ENCODE measurements at regions not wholly inside any gene's neighbourhood (a gene's known extent, or its start where the extent isn't known, plus 50 kb on each side); places are given as distances from the start of the nearest gene placed in this dataset.

DNA sequence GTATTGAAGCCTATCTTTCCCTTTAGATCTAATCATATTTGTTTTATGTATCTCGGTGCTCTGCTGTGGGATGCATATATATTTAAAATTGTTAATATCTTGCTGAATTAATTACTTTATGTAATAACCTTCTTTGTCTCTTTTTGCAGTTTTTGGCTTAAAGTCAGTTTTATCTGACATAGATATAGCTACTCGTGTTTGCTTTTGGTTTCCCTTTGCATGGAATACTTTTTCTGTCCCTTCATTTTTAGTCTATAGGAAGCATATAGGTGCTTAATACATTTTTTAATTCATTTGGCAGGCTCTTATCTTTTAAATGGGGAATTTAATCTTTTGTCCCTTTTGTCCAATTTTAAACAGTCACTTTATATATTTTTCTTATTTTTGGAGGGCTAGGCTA lies 360.6 kb upstream of the PRR16 start:
- DNase-seq (no peak), ATAC-seq (no peak)
- Histone ChIP-seq H3K4me3 (no peak overlapping the region), H3K9me3 (no peaks in the 10 kb centered on the region), H3K36me3 (no peaks in the 10 kb centered on the region), H3K4me1 (no peaks in the 10 kb centered on the region), H3K27ac (no peak overlapping the region), H3K27me3 (no peaks in the 10 kb centered on the region)
- TF ChIP-seq, protein P1, sequence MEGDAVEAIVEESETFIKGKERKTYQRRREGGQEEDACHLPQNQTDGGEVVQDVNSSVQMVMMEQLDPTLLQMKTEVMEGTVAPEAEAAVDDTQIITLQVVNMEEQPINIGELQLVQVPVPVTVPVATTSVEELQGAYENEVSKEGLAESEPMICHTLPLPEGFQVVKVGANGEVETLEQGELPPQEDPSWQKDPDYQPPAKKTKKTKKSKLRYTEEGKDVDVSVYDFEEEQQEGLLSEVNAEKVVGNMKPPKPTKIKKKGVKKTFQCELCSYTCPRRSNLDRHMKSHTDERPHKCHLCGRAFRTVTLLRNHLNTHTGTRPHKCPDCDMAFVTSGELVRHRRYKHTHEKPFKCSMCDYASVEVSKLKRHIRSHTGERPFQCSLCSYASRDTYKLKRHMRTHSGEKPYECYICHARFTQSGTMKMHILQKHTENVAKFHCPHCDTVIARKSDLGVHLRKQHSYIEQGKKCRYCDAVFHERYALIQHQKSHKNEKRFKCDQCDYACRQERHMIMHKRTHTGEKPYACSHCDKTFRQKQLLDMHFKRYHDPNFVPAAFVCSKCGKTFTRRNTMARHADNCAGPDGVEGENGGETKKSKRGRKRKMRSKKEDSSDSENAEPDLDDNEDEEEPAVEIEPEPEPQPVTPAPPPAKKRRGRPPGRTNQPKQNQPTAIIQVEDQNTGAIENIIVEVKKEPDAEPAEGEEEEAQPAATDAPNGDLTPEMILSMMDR (IDR thresholded peaks at IDR 0.05), result no peak
- no peak for TF ChIP-seq POLR2A (IDR thresholded peaks at IDR 0.05)
- 52% methylated on average over 2 of the region's 2 CpGs for WGBS (ENCODE audit: insufficient coverage, low coverage, low lambda C conversion rate, missing lambda C conversion rate)
- intact Hi-C loops (cut with DNase I), result no loop called here

DNA sequence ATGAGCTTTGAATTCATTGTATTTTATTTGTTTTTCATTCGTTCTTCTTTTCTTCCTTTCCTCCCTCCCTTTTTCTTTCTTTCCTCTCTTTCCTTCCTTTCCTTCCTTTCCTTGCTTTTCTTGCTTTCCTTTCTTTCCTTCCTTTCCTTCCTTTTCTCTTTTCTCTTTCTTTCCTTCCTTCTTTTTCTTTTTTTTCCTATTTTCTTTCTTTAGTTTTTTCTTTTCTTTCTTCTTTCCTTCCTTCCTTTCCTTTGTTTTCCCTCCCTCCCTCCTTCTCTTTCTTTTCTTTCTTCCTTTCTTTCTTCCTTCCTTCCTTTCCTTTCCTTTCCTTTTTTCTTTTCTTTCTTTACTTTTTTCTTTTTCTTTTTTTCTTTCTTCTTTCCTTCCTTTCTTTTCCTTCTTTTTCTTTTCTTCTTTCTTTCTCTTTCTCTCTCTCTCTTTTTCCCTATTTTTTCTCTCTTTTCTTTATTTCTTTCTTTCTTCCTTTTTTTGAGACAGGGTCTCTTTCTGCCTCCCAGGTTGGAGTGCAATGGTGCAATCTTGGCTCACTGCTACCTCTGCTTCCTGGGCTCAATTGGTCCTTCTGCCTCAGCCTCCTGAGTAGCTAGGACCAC lies 357.1 kb upstream of the PRR16 start:
- ATAC-seq (no peak), DNase-seq (no peak)
- no peak overlapping the region for H3K4me3 ChIP-seq
- H3K27ac ChIP-seq, result no peak overlapping the region
- WGBS (ENCODE audit: insufficient coverage, low coverage, low lambda C conversion rate, missing lambda C conversion rate), result 46% methylated on average over 1 of the region's 1 CpG
- H3K9me3 ChIP-seq, result no peaks in the 10 kb centered on the region
- peaks cover 0 to 6% (median 0%) of the 10 kb centered on the region in 4 donors for H3K4me1 ChIP-seq
- no peaks in the 10 kb centered on the region for H3K36me3 ChIP-seq
- intact Hi-C loops (cut with DNase I), result no loop called here
- no peaks in the 10 kb centered on the region for H3K27me3 ChIP-seq
- TF ChIP-seq, protein P1 (IDR thresholded peaks at IDR 0.05), result no peak
- no peak for TF ChIP-seq POLR2A (IDR thresholded peaks at IDR 0.05)

DNA sequence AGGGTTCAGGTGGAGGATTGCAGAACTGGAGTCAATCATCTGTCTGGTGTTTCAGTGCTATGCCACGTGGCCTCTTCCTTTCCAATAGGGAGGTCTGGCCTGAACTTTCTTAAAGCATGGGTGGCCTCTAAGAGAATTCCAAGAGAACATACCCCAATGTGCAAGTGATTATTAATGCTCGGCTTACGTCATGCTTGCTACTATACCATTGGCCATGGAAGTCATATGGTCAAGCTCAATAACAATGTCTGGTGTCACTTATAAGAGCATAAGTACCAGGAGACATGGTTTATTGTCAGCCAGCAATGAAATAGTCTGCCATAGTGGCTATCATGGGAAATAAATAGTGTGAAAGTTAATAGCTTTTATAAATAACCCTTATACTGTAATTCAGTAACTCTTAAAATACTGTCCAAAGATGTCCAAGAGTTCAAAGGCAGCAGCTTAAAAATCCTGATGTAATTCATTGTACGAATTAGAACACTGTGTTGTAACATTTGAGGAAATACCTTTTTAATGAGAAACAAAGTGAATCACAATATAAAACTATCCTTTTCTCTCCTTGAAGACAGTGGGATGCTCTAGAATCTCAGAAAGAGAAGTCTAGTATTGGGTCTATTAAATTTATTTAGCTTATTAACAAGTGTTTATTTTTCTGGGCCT lies 355.4 kb upstream of the PRR16 start:
- intact Hi-C loops (cut with DNase I), result no loop called here
- TF ChIP-seq, protein P1 (IDR thresholded peaks at IDR 0.05), result no peak
- no peak for TF ChIP-seq POLR2A (IDR thresholded peaks at IDR 0.05)
- Histone ChIP-seq H3K27ac (no peak overlapping the region), H3K36me3 (no peaks in the 10 kb centered on the region), H3K27me3 (no peaks in the 10 kb centered on the region), H3K4me1 (peaks cover 0 to 6% (median 0%) of the 10 kb centered on the region in 4 donors), H3K4me3 (no peak overlapping the region), H3K9me3 (no peaks in the 10 kb centered on the region)
- ATAC-seq (no peak), DNase-seq (no peak)
- 57% methylated on average over 4 of the region's 4 CpGs for WGBS (ENCODE audit: insufficient coverage, low coverage, low lambda C conversion rate, missing lambda C conversion rate)

DNA sequence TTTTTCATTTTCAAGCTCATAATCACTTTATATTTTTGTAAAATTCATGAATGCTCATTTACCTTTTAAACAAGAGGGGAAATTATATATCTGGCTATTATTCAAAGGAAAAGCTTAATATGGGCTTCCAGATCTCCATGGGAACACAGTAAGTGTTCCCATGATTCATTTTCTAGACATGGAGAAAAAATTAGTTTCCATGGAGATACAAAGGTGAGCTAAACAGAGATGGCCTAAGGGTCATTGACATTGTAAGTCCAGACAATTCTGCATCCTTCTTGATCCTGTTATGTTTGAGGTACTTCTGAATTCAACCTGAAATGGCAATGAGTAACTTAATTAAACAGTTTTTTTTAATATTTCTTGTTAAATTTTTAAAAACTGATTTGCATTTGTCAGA lies 341.4 kb upstream of the PRR16 start:
- Histone ChIP-seq H3K36me3 (no peaks in the 10 kb centered on the region), H3K4me3 (no peak overlapping the region), H3K27ac (no peak overlapping the region), H3K4me1 (no peaks in the 10 kb centered on the region), H3K9me3 (peaks cover 0 to 4% (median 0%) of the 10 kb centered on the region in 4 donors), H3K27me3 (no peaks in the 10 kb centered on the region)
- ATAC-seq (no peak), DNase-seq (no peak)
- intact Hi-C loops (cut with DNase I), result no loop called here
- TF ChIP-seq, protein P1 (IDR thresholded peaks at IDR 0.05), result no peak
- no peak for TF ChIP-seq POLR2A (IDR thresholded peaks at IDR 0.05)

All from right lobe of liver (tissue), 6 donors.